ENCODE measurements at regions not wholly inside any gene's neighbourhood (a gene's known extent, or its start where the extent isn't known, plus 50 kb on each side); places are given as distances from the start of the nearest gene placed in this dataset.
"Not testable (repeated sequence)": the region's sequence is repeated elsewhere in the genome, so short reads cannot be mapped to it uniquely, and the experiment has no call there.

- Histone ChIP-seq H2AFZ (ENCODE audit: low read length) (no peak overlapping the region), H3K9ac (ENCODE audit: low read depth, low read length, poor library complexity, severe bottlenecking) (no peak overlapping the region), H3K4me2 (ENCODE audit: low read depth, low read length, poor library complexity, severe bottlenecking) (no peak overlapping the region), H3K4me3 (ENCODE audit: low read length, poor library complexity, severe bottlenecking) (no peak overlapping the region), H3K9me2 (replicated peaks; ENCODE audit: low read depth, low read length) (no peaks in the 10 kb centered on the region), H3K4me1 (ENCODE audit: insufficient read depth, low read length, poor library complexity, severe bottlenecking) (no peaks in the 10 kb centered on the region), H3K27me3 (ENCODE audit: insufficient read depth, low read length, poor library complexity, severe bottlenecking) (no peaks in the 10 kb centered on the region), H3F3A (ENCODE audit: low read depth) (no peaks in the 10 kb centered on the region), H4K20me1 (ENCODE audit: insufficient read depth, low read length, poor library complexity, severe bottlenecking) (no peaks in the 10 kb centered on the region), H3K9me3 (ENCODE audit: insufficient read depth, low read depth, low read length) (no peaks in the 10 kb centered on the region), H3K36me3 (ENCODE audit: insufficient read depth, low read length) (no peaks in the 10 kb centered on the region), H3K79me2 (ENCODE audit: insufficient read depth, low read length) (no peaks in the 10 kb centered on the region)
- TF ChIP-seq CTCF (conservative IDR thresholded peaks at IDR 0.05; ENCODE audit: low read length) = no peak
- no peak for TF ChIP-seq EZH2phosphoT487 (IDR thresholded peaks at IDR 0.05; ENCODE audit: borderline replicate concordance)
Observed at GRCh38 chr7:91357901-91358300, 93.7 kb downstream of the FZD1 start.

- Histone ChIP-seq H3K27me3 (ENCODE audit: insufficient read depth, low read length, poor library complexity, severe bottlenecking) (no peaks in the 10 kb centered on the region), H3K36me3 (ENCODE audit: insufficient read depth, low read length) (no peaks in the 10 kb centered on the region), H3K4me1 (ENCODE audit: insufficient read depth, low read length, poor library complexity, severe bottlenecking) (no peaks in the 10 kb centered on the region), H3K79me2 (ENCODE audit: insufficient read depth, low read length) (no peaks in the 10 kb centered on the region), H3K9ac (ENCODE audit: low read depth, low read length, poor library complexity, severe bottlenecking) (no peak overlapping the region), H2AFZ (ENCODE audit: low read length) (no peak overlapping the region), H4K20me1 (ENCODE audit: insufficient read depth, low read length, poor library complexity, severe bottlenecking) (no peaks in the 10 kb centered on the region), H3K4me2 (ENCODE audit: low read depth, low read length, poor library complexity, severe bottlenecking) (no peak overlapping the region), H3K4me3 (ENCODE audit: low read length, poor library complexity, severe bottlenecking) (no peak overlapping the region), H3F3A (ENCODE audit: low read depth) (no peaks in the 10 kb centered on the region), H3K9me2 (replicated peaks; ENCODE audit: low read depth, low read length) (no peaks in the 10 kb centered on the region), H3K9me3 (ENCODE audit: insufficient read depth, low read depth, low read length) (no peaks in the 10 kb centered on the region)
- no peak for TF ChIP-seq EZH2phosphoT487 (IDR thresholded peaks at IDR 0.05; ENCODE audit: borderline replicate concordance)
- TF ChIP-seq CTCF (conservative IDR thresholded peaks at IDR 0.05; ENCODE audit: low read length) = no peak
Observed at GRCh38 chr7:91358303-91358702, 94.1 kb downstream of the FZD1 start.

- H3F3A ChIP-seq (ENCODE audit: low read depth); H3K4me3 ChIP-seq (ENCODE audit: low read length, poor library complexity, severe bottlenecking); H3K27me3 ChIP-seq (ENCODE audit: insufficient read depth, low read length, poor library complexity, severe bottlenecking); H3K79me2 ChIP-seq (ENCODE audit: insufficient read depth, low read length); H3K4me1 ChIP-seq (ENCODE audit: insufficient read depth, low read length, poor library complexity, severe bottlenecking); H3K9ac ChIP-seq (ENCODE audit: low read depth, low read length, poor library complexity, severe bottlenecking); H3K36me3 ChIP-seq (ENCODE audit: insufficient read depth, low read length); H3K4me2 ChIP-seq (ENCODE audit: low read depth, low read length, poor library complexity, severe bottlenecking); H3K9me2 ChIP-seq (replicated peaks; ENCODE audit: low read depth, low read length); H3K9me3 ChIP-seq (ENCODE audit: insufficient read depth, low read depth, low read length); H4K20me1 ChIP-seq (ENCODE audit: insufficient read depth, low read length, poor library complexity, severe bottlenecking); H2AFZ ChIP-seq (ENCODE audit: low read length): not testable (repeated sequence)
Observed at GRCh38 chr7:91365097-91365496, 100.9 kb downstream of the FZD1 start.

- Histone ChIP-seq H3K9ac (ENCODE audit: low read depth, low read length, poor library complexity, severe bottlenecking) (no peak overlapping the region), H3K27me3 (ENCODE audit: insufficient read depth, low read length, poor library complexity, severe bottlenecking) (no peaks in the 10 kb centered on the region), H3K4me2 (ENCODE audit: low read depth, low read length, poor library complexity, severe bottlenecking) (no peak overlapping the region), H4K20me1 (ENCODE audit: insufficient read depth, low read length, poor library complexity, severe bottlenecking) (no peaks in the 10 kb centered on the region), H2AFZ (ENCODE audit: low read length) (no peak overlapping the region), H3K4me1 (ENCODE audit: insufficient read depth, low read length, poor library complexity, severe bottlenecking) (no peaks in the 10 kb centered on the region), H3K4me3 (ENCODE audit: low read length, poor library complexity, severe bottlenecking) (no peak overlapping the region), H3K36me3 (ENCODE audit: insufficient read depth, low read length) (no peaks in the 10 kb centered on the region), H3F3A (ENCODE audit: low read depth) (no peaks in the 10 kb centered on the region), H3K79me2 (ENCODE audit: insufficient read depth, low read length) (no peaks in the 10 kb centered on the region), H3K9me2 (replicated peaks; ENCODE audit: low read depth, low read length) (no peaks in the 10 kb centered on the region), H3K9me3 (ENCODE audit: insufficient read depth, low read depth, low read length) (no peaks in the 10 kb centered on the region)
- no peak for TF ChIP-seq CTCF (conservative IDR thresholded peaks at IDR 0.05; ENCODE audit: low read length)
- TF ChIP-seq EZH2phosphoT487 (IDR thresholded peaks at IDR 0.05; ENCODE audit: borderline replicate concordance) = no peak
Observed at GRCh38 chr7:91366091-91366490, 101.9 kb downstream of the FZD1 start.
